Astrocyte (in vitro differentiated cells and primary cell): ENCODE measurements at regions not wholly inside any gene's neighbourhood (a gene's known extent, or its start where the extent isn't known, plus 50 kb on each side); places are given as distances from the start of the nearest gene placed in this dataset.

Experiments used
- EZH2 ChIP-seq: IDR thresholded peaks from 2 replicates; pipeline ENCODE4 v1.6.1; 2012; ENCODE audit warnings: mild to moderate bottlenecking, low read length, inconsistent platforms; ENCODE audit not compliant: insufficient read depth
- TF ChIP-seq, protein P1 (sequence below): IDR thresholded peaks from 2 replicates; pipeline ENCODE4 v1.5.1; 2011; ENCODE audit warnings: low read depth, mild to moderate bottlenecking, inconsistent platforms, low read length, moderate library complexity; ENCODE audit not compliant: insufficient read depth

GRCh38 chr13:99909097-99909835, 62.3 kb downstream of the ZIC5 start:
- TF ChIP-seq, protein P1, sequence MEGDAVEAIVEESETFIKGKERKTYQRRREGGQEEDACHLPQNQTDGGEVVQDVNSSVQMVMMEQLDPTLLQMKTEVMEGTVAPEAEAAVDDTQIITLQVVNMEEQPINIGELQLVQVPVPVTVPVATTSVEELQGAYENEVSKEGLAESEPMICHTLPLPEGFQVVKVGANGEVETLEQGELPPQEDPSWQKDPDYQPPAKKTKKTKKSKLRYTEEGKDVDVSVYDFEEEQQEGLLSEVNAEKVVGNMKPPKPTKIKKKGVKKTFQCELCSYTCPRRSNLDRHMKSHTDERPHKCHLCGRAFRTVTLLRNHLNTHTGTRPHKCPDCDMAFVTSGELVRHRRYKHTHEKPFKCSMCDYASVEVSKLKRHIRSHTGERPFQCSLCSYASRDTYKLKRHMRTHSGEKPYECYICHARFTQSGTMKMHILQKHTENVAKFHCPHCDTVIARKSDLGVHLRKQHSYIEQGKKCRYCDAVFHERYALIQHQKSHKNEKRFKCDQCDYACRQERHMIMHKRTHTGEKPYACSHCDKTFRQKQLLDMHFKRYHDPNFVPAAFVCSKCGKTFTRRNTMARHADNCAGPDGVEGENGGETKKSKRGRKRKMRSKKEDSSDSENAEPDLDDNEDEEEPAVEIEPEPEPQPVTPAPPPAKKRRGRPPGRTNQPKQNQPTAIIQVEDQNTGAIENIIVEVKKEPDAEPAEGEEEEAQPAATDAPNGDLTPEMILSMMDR, result no peak
- no peak for TF ChIP-seq EZH2
